Gastrocnemius medialis (tissue), 4 donors: ENCODE measurements at regions not wholly inside any gene's neighbourhood (a gene's known extent, or its start where the extent isn't known, plus 50 kb on each side); places are given as distances from the start of the nearest gene placed in this dataset.

Experiments
- POLR2A ChIP-seq, 2 donors: fragments of 450-650 bp; IDR thresholded peaks; one replicate each; pipeline ENCODE4 v1.6.1; 2017; ENCODE audit warnings: antibody characterized with exemption in 2 of 2, mild to moderate bottlenecking in 2 of 2, moderate library complexity in 2 of 2
- TF ChIP-seq, protein P1 (sequence below), 5 experiments: fragments of 450-650 bp in 3 of 5; fragments of 200-600 bp in 2 of 5; sonication (generic) in 2 of 5; IDR thresholded peaks in 4 of 5; conservative IDR thresholded peaks in 1 of 5; 1 replicate in 4 of 5; 2 replicates in 1 of 5; pipeline ENCODE4 v1.5.1; 2016 to 2019; ENCODE audit warnings: antibody characterized with exemption in 5 of 5, mild to moderate bottlenecking in 3 of 5, moderate library complexity in 3 of 5

DNA sequence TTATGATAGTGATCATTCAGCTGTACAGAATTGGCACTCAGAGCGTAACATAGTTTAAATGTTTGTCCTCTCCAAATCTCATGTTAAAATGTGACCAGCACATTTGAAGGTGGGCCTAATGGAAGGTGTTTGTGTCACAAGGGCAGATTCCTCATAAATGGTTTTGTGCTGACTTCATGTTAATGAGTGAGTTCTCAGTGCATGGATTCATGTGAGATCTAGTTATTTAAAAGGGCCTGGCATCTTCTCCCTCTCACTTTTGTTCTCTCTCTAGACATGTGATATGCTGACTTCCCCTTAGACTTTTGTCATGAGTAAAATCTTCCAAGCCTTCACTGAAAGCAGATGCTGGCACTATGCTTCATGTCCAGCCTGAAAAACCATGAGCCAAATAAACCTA lies 452.4 kb upstream of the PTCHD4 start:
- TF ChIP-seq, protein P1, sequence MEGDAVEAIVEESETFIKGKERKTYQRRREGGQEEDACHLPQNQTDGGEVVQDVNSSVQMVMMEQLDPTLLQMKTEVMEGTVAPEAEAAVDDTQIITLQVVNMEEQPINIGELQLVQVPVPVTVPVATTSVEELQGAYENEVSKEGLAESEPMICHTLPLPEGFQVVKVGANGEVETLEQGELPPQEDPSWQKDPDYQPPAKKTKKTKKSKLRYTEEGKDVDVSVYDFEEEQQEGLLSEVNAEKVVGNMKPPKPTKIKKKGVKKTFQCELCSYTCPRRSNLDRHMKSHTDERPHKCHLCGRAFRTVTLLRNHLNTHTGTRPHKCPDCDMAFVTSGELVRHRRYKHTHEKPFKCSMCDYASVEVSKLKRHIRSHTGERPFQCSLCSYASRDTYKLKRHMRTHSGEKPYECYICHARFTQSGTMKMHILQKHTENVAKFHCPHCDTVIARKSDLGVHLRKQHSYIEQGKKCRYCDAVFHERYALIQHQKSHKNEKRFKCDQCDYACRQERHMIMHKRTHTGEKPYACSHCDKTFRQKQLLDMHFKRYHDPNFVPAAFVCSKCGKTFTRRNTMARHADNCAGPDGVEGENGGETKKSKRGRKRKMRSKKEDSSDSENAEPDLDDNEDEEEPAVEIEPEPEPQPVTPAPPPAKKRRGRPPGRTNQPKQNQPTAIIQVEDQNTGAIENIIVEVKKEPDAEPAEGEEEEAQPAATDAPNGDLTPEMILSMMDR (IDR thresholded peaks at IDR 0.05 in 4 of 5, conservative IDR thresholded peaks at IDR 0.05 in 1 of 5): no peak
- TF ChIP-seq POLR2A (IDR thresholded peaks at IDR 0.05): no peak
